ENCODE measurements at regions not wholly inside any gene's neighbourhood (a gene's known extent, or its start where the extent isn't known, plus 50 kb on each side); places are given as distances from the start of the nearest gene placed in this dataset.

DNA sequence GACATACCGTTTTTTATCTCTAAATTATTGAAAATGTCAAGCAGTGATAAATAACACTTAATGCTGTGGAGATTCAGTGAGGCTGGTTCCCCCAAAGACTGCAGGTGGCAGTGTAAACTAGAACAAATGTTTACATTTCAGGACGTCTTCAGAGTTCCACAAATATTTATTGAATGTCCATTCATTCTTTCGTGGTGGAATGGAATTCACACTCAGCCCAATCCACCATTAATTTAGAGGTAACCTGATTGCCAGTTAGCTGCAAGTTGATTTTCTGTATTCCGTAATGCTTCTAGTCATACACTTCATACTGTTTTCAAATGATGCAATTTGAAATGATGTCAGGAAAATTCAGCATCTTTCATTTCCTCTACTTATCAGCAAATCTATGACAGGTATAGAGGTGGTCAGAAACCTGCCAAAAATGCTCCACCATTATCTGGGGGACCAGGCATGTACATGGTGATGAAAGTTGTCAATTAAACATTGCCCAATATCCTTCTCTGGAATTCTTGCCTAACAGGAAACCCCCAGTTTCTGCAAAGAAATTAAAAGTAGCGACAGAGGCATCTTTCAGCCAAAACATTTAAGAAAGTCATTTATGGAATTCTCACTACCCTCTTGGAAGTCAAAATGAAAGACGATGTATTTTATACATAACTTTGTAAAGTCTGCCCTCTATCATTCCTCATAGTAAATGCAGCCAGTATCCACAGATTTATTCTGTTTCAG lies 94.3 kb upstream of the BMAL1 start:
- Histone ChIP-seq H3K27me3 (ENCODE audit: control insufficient read depth, insufficient read depth, low read length) (no peaks in the 10 kb centered on the region), H3K36me3 (ENCODE audit: control insufficient read depth, insufficient read depth, low read length) (no peaks in the 10 kb centered on the region), H3K4me3 (ENCODE audit: low read depth, low read length) (no peak overlapping the region)
- TF ChIP-seq, protein P1, sequence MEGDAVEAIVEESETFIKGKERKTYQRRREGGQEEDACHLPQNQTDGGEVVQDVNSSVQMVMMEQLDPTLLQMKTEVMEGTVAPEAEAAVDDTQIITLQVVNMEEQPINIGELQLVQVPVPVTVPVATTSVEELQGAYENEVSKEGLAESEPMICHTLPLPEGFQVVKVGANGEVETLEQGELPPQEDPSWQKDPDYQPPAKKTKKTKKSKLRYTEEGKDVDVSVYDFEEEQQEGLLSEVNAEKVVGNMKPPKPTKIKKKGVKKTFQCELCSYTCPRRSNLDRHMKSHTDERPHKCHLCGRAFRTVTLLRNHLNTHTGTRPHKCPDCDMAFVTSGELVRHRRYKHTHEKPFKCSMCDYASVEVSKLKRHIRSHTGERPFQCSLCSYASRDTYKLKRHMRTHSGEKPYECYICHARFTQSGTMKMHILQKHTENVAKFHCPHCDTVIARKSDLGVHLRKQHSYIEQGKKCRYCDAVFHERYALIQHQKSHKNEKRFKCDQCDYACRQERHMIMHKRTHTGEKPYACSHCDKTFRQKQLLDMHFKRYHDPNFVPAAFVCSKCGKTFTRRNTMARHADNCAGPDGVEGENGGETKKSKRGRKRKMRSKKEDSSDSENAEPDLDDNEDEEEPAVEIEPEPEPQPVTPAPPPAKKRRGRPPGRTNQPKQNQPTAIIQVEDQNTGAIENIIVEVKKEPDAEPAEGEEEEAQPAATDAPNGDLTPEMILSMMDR (IDR thresholded peaks at IDR 0.05; ENCODE audit: insufficient read depth, low read length, poor library complexity, severe bottlenecking), result peak; percentile 60
- DNase-seq (ENCODE audit: low read depth), result no peak

GRCh38 chr11:13183826-13184196 lies 93.8 kb upstream of the BMAL1 start:
- Histone ChIP-seq H3K27me3 (ENCODE audit: control insufficient read depth, insufficient read depth, low read length) (no peaks in the 10 kb centered on the region), H3K4me3 (ENCODE audit: low read depth, low read length) (no peak overlapping the region), H3K36me3 (ENCODE audit: control insufficient read depth, insufficient read depth, low read length) (no peaks in the 10 kb centered on the region)
- TF ChIP-seq, protein P1 (IDR thresholded peaks at IDR 0.05; ENCODE audit: insufficient read depth, low read length, poor library complexity, severe bottlenecking), result no peak
- DNase-seq (ENCODE audit: low read depth), result no peak

DNA sequence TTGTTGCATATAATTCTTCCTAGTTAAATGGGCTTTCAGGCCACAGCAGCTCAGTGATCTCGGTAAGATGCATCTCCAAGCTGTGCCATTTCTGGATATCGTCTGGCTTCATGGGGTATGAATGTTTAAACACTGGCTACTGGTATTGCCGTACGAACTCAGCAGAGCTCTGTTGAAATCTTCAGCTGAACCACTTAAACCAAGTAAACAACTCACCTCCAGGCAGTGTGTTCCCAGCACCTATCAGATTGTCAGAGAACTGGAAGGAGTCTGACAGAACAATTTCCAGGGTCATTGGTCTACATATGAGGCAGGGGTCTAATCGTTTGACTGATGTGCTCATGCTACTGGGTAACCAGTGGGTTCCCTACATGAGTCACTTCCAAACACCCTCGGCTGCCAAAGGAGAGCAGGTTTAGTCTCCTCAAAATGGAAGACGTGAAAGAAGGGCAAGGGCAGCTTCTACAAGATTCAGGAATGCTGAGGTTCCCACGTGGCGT lies 93.2 kb upstream of the BMAL1 start:
- Histone ChIP-seq H3K4me3 (ENCODE audit: low read depth, low read length) (no peak overlapping the region), H3K36me3 (ENCODE audit: control insufficient read depth, insufficient read depth, low read length) (no peaks in the 10 kb centered on the region), H3K27me3 (ENCODE audit: control insufficient read depth, insufficient read depth, low read length) (no peaks in the 10 kb centered on the region)
- DNase-seq (ENCODE audit: low read depth), result no peak
- TF ChIP-seq, protein P1 (IDR thresholded peaks at IDR 0.05; ENCODE audit: insufficient read depth, low read length, poor library complexity, severe bottlenecking), result no peak

DNA sequence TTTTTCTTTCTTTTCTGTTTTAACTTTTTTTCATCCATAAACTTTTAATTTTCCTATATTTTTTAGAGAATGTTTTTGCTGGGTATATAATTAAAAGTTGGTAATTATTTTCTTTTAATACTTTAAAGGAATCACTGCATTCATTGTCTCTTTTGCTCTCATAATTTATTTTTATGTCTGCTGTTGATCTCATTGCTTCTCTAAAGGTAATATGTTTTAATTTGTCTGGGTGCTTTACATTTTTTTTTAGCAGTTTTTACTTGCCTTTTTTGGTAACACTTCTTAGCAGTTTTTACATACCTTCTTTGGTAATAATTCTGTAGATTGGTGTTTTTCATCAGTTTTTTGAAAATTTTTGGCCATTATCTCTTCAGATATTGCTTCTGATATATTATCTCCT lies 89.4 kb upstream of the BMAL1 start:
- H3K27me3 ChIP-seq (ENCODE audit: control insufficient read depth, insufficient read depth, low read length), result no peaks in the 10 kb centered on the region
- no peak for DNase-seq (ENCODE audit: low read depth)
- H3K36me3 ChIP-seq (ENCODE audit: control insufficient read depth, insufficient read depth, low read length), result no peaks in the 10 kb centered on the region
- no peak overlapping the region for H3K4me3 ChIP-seq (ENCODE audit: low read depth, low read length)
- TF ChIP-seq, protein P1 (IDR thresholded peaks at IDR 0.05; ENCODE audit: insufficient read depth, low read length, poor library complexity, severe bottlenecking), result no peak

GRCh38 chr11:13189561-13190426 lies 87.8 kb upstream of the BMAL1 start:
- Histone ChIP-seq H3K36me3 (ENCODE audit: control insufficient read depth, insufficient read depth, low read length) (no peaks in the 10 kb centered on the region), H3K27me3 (ENCODE audit: control insufficient read depth, insufficient read depth, low read length) (no peaks in the 10 kb centered on the region), H3K4me3 (ENCODE audit: low read depth, low read length) (no peak overlapping the region)
- no peak for DNase-seq (ENCODE audit: low read depth)
- TF ChIP-seq, protein P1 (IDR thresholded peaks at IDR 0.05; ENCODE audit: insufficient read depth, low read length, poor library complexity, severe bottlenecking), result no peak

Measured in kidney epithelial cell (primary cell).